ENCODE measurements at regions not wholly inside any gene's neighbourhood (a gene's known extent, or its start where the extent isn't known, plus 50 kb on each side); places are given as distances from the start of the nearest gene placed in this dataset.
"Not testable (repeated sequence)": the region's sequence is repeated elsewhere in the genome, so short reads cannot be mapped to it uniquely, and the experiment has no call there.

DNA sequence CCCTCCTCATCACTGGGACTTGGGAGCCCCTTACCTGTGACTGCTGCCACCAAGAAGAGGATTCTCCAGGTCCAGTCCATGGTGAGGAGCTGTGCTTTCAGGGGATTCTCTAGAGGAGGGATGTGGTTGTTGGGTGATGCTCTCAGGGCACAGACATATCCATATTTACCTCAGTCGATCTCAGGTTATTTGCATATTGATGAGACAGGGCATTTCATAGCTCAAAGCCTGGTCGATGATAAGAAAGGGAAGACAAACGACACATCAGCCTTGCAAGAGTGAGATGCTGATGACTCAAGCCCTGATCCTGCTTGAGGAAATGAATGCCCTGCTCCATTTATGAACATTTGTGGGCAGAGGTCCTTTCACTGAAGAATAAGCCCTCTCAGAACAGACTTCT is 981.0 kb downstream of the TMEM121 start:
- H3K27ac Mint-ChIP-seq: peak overlapping the region; percentile 91
- H3K36me3 Mint-ChIP-seq: no peaks in the 10 kb centered on the region
- no peaks in the 10 kb centered on the region for H3K9me3 Mint-ChIP-seq (ENCODE audit: low read depth)
- DNase-seq: no peak
- peaks cover 27% of the 10 kb centered on the region for H3K27me3 Mint-ChIP-seq
- H3K4me1 Mint-ChIP-seq: peaks cover 68% of the 10 kb centered on the region
- CTCF ChIA-PET: interaction anchor here (1.0 to 9.6 kb wide), 21 partner anchors 11 to 199 kb away, joined by 3 to 111 read pairs (median 6); no protein-coding TSS in a partner anchor
- peak; percentile 38 for ATAC-seq
- peak overlapping the region; percentile 63 for H3K4me3 Mint-ChIP-seq

DNA sequence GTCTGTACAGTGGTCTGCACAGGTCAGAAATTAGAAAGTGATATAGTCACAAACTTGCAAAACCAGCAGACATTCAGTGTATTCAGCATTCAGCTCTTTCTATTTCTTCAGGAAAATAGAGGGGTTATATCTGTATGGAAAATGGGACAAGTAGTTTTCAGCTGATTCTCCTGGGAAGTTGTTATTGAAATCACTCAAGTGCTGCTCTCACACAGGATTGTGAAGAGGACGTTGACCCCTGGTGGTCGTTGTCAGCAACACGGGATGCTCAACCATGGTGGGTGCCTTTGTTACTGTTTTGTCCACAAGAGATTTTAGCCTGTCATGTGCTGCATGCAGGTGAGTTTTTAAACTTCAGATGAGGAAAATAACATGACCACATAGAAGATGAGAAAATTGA is 981.8 kb downstream of the TMEM121 start:
- no peaks in the 10 kb centered on the region for H3K9me3 Mint-ChIP-seq (ENCODE audit: low read depth)
- H3K4me1 Mint-ChIP-seq: peaks cover 72% of the 10 kb centered on the region
- peaks cover 26% of the 10 kb centered on the region for H3K27me3 Mint-ChIP-seq
- CTCF ChIA-PET: interaction anchor here (1.0 to 9.6 kb wide), 15 partner anchors 11 to 188 kb away, joined by 3 to 111 read pairs (median 7); no protein-coding TSS in a partner anchor
- no peak overlapping the region for H3K27ac Mint-ChIP-seq
- no peak overlapping the region for H3K4me3 Mint-ChIP-seq
- ATAC-seq (no peak), DNase-seq (no peak)
- H3K36me3 Mint-ChIP-seq: no peaks in the 10 kb centered on the region

DNA sequence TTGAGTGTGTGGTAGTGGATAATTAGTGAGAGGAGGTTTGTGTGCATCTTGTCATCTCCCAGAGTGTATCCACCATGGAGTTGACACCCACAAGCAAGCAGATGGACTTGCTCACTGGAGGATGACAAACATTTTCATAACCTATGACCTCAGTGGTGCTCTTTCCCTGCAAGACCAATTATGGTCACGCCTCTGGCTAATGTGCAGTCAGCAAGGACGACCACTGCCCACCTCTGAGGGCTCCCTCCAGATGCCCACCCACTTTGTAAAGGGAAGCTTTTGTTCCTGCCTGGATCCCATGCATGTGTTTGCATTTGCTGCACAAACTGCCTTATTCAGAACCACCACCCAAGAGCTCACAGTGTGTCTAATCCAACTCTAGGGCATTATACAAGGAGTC is 982.8 kb downstream of the TMEM121 start:
- H3K4me3 Mint-ChIP-seq: no peak overlapping the region
- no peak for DNase-seq
- H3K27me3 Mint-ChIP-seq: peaks cover 26% of the 10 kb centered on the region
- no peaks in the 10 kb centered on the region for H3K9me3 Mint-ChIP-seq (ENCODE audit: low read depth)
- CTCF ChIA-PET: interaction anchor here (0.9 to 9.6 kb wide), 12 partner anchors 10 to 187 kb away, joined by 3 to 111 read pairs (median 10); no protein-coding TSS in a partner anchor
- peaks cover 77% of the 10 kb centered on the region for H3K4me1 Mint-ChIP-seq
- ATAC-seq: no peak
- no peak overlapping the region for H3K27ac Mint-ChIP-seq
- H3K36me3 Mint-ChIP-seq: no peaks in the 10 kb centered on the region

DNA sequence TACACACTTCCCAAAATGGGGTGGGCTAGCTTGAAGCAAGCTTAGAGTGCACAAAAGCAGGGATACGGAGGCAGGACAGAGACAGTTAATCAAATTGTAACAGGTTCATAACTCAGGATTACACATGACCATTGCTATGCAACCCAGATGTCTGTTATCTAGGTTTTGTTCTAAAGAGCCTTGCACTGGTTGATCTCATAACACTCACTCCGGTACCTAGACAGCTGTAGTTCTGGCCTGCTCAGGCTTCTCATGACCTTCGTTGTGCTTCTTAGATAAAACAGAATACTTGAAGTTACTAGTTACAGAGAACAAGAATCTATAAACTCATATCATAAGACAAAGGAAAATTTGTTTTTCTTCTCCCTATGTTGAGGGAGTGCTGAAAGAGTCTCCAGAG is 983.4 kb downstream of the TMEM121 start:
- no peak for ATAC-seq
- no peaks in the 10 kb centered on the region for H3K36me3 Mint-ChIP-seq
- H3K27me3 Mint-ChIP-seq: peaks cover 26% of the 10 kb centered on the region
- peaks cover 77% of the 10 kb centered on the region for H3K4me1 Mint-ChIP-seq
- no peak for DNase-seq
- H3K4me3 Mint-ChIP-seq: no peak overlapping the region
- no peak overlapping the region for H3K27ac Mint-ChIP-seq
- H3K9me3 Mint-ChIP-seq (ENCODE audit: low read depth): no peaks in the 10 kb centered on the region
- CTCF ChIA-PET: interaction anchor here (1.3 to 8.0 kb wide), 6 partner anchors 10 to 91 kb away, joined by 3 to 81 read pairs (median 10); no protein-coding TSS in a partner anchor

DNA sequence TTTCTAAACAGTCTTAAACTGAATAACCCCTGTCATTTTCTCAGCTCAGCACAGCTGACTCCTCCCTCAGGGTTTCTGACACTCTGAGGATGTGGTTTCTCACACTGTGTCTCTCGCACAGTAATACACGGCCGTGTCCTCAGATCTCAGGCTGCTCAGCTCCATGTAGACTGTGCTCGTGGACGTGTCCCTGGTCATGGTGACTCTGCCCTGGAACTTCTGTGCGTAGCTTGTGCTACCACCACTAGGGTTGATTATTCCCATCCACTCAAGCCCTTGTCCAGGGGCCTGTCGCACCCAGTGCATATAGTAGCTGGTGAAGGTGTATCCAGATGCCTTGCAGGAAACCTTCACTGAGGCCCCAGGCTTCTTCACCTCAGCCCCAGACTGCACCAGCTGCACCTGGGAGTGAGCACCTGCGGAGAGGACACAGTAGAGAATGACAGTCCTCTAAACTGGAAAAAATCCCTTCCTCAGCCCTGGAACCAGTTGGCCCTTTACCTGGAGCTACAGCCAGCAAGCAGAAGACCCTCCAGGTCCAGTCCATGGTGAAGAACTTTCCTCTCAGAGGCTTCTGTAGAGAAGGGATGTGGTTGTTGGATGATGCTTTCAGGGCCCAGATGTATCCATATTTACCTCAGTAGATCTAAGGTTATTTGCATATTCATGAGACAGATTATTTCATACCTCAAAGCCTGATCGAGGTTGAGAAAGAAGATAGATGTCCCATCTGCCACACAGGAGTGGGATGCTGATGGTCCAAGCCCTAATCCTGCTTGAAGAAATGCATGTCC is 984.8 kb downstream of the TMEM121 start:
- Mint-ChIP-seq H3K36me3 (no peaks in the 10 kb centered on the region), H3K27me3 (peaks cover 39% of the 10 kb centered on the region), H3K4me3 (peak overlapping the region; percentile 1), H3K9me3 (ENCODE audit: low read depth) (no peaks in the 10 kb centered on the region), H3K27ac (peak overlapping the region; percentile 80), H3K4me1 (peaks cover 65% of the 10 kb centered on the region)
- ATAC-seq (peak; percentile 81), DNase-seq (peak; percentile 85)
- CTCF ChIA-PET: interaction anchor here (0.8 to 8.0 kb wide), 12 partner anchors 8 to 153 kb away, joined by 3 to 81 read pairs (median 3); no protein-coding TSS in a partner anchor

DNA sequence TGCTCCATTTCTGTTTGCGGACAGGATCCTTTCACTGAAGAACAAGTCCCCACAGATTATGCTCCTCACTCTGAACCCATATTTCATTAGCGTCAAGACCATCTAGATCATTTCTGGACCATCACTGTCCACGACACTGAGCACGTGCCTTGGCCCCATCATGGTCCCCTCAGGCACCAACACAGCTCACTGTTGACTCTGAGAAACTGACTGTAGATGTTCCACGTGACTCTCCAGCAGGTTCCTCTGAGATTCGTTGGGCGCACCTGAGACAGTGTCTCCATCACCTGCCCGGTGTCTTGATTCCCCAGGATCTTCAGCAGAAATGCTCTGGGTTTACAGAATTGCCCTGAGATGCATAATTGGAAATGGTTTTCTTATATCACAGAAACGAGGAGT is 985.4 kb downstream of the TMEM121 start:
- H3K4me3 Mint-ChIP-seq: no peak overlapping the region
- DNase-seq (no peak), ATAC-seq (no peak)
- H3K27me3 Mint-ChIP-seq: peaks cover 42% of the 10 kb centered on the region
- CTCF ChIA-PET: interaction anchor here (1.0 to 8.0 kb wide), 6 partner anchors 18 to 152 kb away, joined by 3 to 81 read pairs (median 4); no protein-coding TSS in a partner anchor
- no peaks in the 10 kb centered on the region for H3K9me3 Mint-ChIP-seq (ENCODE audit: low read depth)
- H3K36me3 Mint-ChIP-seq: no peaks in the 10 kb centered on the region
- H3K27ac Mint-ChIP-seq: peak overlapping the region; percentile 80
- H3K4me1 Mint-ChIP-seq: peaks cover 59% of the 10 kb centered on the region

DNA sequence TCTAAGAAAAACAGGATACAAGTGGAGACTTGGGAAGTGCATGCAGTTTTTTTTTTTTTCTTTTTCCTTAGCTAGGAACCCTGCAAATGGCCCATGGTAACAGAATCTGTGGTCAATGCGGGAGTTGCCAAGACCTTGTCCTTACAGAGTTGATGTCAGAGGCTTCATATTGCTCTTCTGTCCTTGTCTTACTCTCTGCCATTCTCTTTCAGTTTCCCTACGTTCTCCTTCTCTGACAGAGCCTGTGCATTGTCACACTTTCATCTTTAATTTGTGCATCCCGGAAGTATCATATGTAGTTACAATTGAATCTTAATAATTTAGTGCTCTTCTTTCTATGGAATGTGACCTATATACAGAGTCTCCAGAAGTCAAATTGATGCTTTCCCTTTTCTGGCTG is 986.9 kb downstream of the TMEM121 start:
- H3K9me3 Mint-ChIP-seq (ENCODE audit: low read depth): no peaks in the 10 kb centered on the region
- no peak for ATAC-seq
- H3K36me3 Mint-ChIP-seq: no peaks in the 10 kb centered on the region
- H3K4me3 Mint-ChIP-seq: no peak overlapping the region
- H3K27ac Mint-ChIP-seq: no peak overlapping the region
- CTCF ChIA-PET: interaction anchor here (0.6 to 1.1 kb wide), 4 partner anchors 12 to 96 kb away, joined by 3 read pairs; no protein-coding TSS in a partner anchor
- peaks cover 53% of the 10 kb centered on the region for H3K4me1 Mint-ChIP-seq
- DNase-seq: no peak
- H3K27me3 Mint-ChIP-seq: peaks cover 50% of the 10 kb centered on the region

DNA sequence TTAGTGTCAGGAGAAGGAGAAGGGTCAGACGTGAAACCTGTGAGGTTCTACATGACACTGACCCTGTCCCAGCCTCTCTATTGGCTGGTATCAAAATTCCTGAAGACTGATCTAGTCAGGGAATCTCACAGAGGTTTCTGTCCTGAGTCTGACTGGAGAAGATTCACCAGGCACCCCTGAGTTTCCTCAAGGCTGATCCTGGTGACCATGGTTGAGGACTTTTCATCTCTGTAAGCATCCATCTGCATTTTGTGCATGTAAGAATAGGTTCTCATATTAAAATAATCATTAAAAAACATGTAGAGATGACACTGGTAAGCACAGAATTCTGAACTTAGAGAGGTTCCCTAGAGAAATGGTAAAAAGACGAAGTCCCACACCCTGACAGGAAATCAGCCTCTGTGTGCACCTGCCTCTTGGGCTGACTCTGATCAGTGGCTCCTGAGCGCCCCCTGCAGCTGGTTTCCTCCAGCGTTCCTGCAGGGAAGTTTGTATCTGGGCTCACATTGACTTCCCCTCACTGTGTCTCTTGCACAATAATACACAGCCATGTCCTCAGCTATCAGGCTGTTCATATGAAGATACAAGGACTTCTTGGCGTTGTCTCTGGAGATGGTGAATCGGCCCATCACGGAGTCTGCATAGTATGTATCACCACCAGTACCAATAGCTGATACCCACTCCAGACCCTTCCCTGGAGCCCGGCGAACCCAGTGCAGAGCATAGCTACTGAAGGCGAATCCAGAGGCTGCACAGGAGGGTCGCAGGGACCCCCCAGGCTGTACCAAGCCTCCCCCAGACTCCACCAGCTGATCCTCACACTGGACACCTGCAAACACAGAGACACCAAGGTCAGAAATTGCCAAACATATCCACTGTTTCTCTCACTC is 991.9 kb downstream of the TMEM121 start:
- no peak overlapping the region for H3K4me3 Mint-ChIP-seq
- CTCF ChIA-PET: interaction anchor here (0.6 to 5.0 kb wide), 29 partner anchors 11 to 167 kb away, joined by 3 to 51 read pairs (median 4); no protein-coding TSS in a partner anchor
- H3K9me3 Mint-ChIP-seq (ENCODE audit: low read depth): no peaks in the 10 kb centered on the region
- H3K27me3 Mint-ChIP-seq: peaks cover 58% of the 10 kb centered on the region
- H3K27ac Mint-ChIP-seq: no peak overlapping the region
- ATAC-seq: peak; percentile 70
- no peaks in the 10 kb centered on the region for H3K36me3 Mint-ChIP-seq
- peak; percentile 89 for DNase-seq
- H3K4me1 Mint-ChIP-seq: peaks cover 12% of the 10 kb centered on the region

DNA sequence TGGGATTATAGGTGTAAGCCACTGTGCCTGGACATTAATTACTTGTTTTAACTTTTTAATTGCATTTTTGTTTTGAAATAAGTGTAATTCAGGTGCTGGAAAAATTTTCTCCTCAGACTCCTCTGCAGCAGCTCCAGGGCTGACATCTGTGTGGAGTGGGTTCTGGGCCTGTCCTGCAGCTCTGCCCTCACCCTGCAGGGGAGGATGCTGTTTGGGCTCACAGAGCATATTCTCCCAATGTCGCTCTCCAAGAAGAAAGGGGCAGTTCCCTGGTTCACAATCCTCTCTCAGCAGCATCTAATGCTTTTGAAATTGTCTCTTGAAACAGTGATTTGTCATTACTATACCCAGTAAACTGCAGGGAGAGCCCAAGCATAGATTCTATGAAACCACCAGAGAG is 995.7 kb downstream of the TMEM121 start:
- not testable (repeated sequence) for H3K4me3 Mint-ChIP-seq; DNase-seq; H3K9me3 Mint-ChIP-seq (ENCODE audit: low read depth); H3K36me3 Mint-ChIP-seq; H3K4me1 Mint-ChIP-seq; H3K27ac Mint-ChIP-seq; ATAC-seq
- CTCF ChIA-PET: interaction anchor here (1.0 to 1.9 kb wide), 2 partner anchors 85 to 104 kb away, joined by 3 to 5 read pairs; no protein-coding TSS in a partner anchor
- H3K27me3 Mint-ChIP-seq: peaks cover 49% of the 10 kb centered on the region

DNA sequence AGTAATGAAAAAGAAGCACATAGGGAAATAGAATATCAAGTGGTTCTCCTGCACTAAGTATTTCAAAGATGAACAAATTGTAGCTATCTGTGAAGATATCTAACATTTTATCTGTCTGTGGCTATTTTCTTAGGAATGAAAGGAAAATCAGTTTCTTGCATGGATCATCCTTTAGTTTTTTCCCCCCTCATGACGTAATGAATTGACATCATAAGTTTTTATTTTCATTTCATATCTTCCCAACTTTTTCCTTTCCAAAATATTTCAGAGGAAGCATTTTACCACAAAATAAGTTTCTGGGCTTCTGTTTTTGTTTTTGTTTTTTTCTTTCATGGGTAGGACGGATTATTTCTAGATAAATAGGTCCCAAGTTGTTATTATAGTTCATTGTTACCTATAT is 996.6 kb downstream of the TMEM121 start:
- CTCF ChIA-PET: interaction anchor here (0.7 to 1.9 kb wide), 5 partner anchors 32 to 106 kb away, joined by 3 to 5 read pairs (median 3); no protein-coding TSS in a partner anchor
- peaks cover 5% of the 10 kb centered on the region for H3K9me3 Mint-ChIP-seq (ENCODE audit: low read depth)

DNA sequence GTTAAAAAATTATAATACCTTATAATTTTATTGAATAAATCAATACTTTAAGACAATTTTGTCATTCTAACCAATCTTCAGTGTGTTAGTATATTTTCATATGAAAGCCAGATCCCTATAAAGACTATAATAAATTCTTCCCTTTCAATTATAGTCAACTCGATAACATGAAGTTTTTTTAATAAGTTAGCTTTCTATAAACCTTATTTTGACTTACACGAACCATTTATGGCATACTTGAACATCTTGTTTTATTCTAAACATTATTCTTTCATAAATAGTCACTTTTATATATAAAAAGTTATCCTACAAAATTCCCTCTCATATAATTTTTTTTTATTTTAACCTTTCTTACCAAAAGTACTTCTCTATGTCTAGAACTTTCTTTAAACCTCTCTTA is 1002.3 kb downstream of the TMEM121 start:
- H3K27me3 Mint-ChIP-seq: peaks cover 51% of the 10 kb centered on the region
- ATAC-seq (no peak), DNase-seq (no peak)
- CTCF ChIA-PET: interaction anchor here (1.1 to 7.2 kb wide), 10 partner anchors 9 to 135 kb away, joined by 3 to 58 read pairs (median 6); no protein-coding TSS in a partner anchor
- H3K4me3 Mint-ChIP-seq: no peak overlapping the region
- peaks cover 1% of the 10 kb centered on the region for H3K36me3 Mint-ChIP-seq
- H3K27ac Mint-ChIP-seq: no peak overlapping the region
- peaks cover 5% of the 10 kb centered on the region for H3K4me1 Mint-ChIP-seq
- H3K9me3 Mint-ChIP-seq (ENCODE audit: low read depth): peaks cover 7% of the 10 kb centered on the region

More for the DNA sequence above, 996.6 kb downstream of the TMEM121 start:
- H3K27me3 Mint-ChIP-seq: peaks cover 44% of the 10 kb centered on the region
- H3K36me3 Mint-ChIP-seq: peaks cover 1% of the 10 kb centered on the region
- H3K27ac Mint-ChIP-seq: no peak overlapping the region
- DNase-seq (no peak), ATAC-seq (no peak)
- H3K4me3 Mint-ChIP-seq: no peak overlapping the region
- H3K4me1 Mint-ChIP-seq: peaks cover 3% of the 10 kb centered on the region

DNA sequence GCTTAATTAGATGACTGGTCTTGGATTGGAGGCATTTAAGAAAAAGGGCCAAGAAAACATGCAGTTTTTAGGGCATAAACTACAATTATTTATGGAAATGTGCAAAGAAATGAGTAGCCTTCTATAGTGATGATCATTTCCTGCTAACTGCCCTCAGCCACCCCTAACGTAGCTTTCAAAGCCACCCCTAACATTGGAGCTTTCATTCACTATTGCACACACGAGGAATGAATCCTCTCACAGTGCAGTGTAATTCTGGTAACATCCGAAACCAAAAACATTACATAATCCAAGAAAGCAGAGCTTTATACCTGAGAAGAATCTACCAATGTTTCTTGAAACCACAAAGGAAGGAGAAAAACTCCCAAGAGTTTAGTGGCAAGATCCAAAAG is 1003.6 kb downstream of the TMEM121 start:
- Mint-ChIP-seq H3K36me3 (peaks cover 1% of the 10 kb centered on the region), H3K9me3 (ENCODE audit: low read depth) (peaks cover 6% of the 10 kb centered on the region), H3K4me1 (peaks cover 5% of the 10 kb centered on the region), H3K4me3 (no peak overlapping the region), H3K27me3 (peaks cover 44% of the 10 kb centered on the region), H3K27ac (no peak overlapping the region)
- DNase-seq (no peak), ATAC-seq (no peak)
- CTCF ChIA-PET: interaction anchor here (1.0 to 7.2 kb wide), 16 partner anchors 8 to 260 kb away, joined by 3 to 58 read pairs (median 5); no protein-coding TSS in a partner anchor

Data from activated CD8-positive, alpha-beta memory T cell treated with anti-CD3 and anti-CD28 coated beads, Interleukin-2, amount 10 ng/mL, durations not matched to agents 7 days and 5 days (primary cell).